ENCODE measurements at regions not wholly inside any gene's neighbourhood (a gene's known extent, or its start where the extent isn't known, plus 50 kb on each side); places are given as distances from the start of the nearest gene placed in this dataset.

DNA sequence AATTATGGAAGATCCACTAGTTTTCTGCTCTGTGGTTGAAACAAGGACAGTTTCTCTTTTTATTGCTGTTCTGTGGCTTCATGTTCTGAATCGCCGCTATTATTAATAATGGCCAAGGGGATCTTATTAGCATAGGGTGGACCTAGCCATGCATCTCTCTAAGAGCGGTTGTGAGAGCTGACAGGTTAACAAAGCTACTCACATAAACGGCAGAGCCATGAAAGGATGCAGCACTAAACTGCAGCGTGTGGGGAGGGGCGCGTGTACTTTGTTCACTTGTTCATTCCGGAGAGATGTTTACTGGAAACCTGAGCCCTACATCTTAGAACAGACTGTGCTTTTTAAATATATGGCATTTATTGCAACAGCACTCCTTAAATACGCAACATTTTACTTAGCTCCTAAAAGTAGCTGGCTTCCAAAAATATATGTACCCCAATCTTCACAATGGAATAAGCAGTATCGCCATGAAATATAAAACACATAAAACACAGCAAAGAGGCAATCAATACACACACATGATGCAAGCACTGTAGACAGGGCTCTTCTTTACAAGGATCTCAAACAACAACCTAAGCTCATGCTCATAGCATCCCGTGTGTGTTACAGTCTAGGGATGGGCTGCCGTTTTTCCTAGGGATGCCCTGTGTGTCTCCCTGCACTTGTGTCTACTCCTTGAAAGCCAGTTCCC lies 424.6 kb downstream of the MED10 start:
- DNase-seq (ENCODE audit: low spot score), result no peak

DNA sequence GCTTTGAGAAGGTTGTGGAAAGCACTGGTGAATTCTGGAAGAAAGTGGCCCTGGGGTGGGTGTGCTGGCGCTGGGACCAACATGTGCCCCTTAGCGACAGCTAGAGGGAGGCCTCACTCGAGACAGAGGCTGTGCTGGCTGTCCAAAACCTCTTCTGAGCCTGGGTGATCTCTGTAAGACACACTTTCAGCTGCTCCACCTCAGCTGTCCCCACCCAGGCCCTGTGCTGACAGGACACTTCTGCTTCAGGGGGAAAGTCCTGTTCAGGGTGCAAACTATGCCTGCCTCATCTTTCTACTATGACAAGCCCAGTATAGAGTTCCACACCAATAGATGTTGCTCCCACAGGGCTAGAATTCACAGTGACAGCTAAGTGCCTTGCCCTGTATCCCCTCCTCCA lies 426.4 kb downstream of the MED10 start:
- DNase-seq (ENCODE audit: low spot score), result no peak

DNA sequence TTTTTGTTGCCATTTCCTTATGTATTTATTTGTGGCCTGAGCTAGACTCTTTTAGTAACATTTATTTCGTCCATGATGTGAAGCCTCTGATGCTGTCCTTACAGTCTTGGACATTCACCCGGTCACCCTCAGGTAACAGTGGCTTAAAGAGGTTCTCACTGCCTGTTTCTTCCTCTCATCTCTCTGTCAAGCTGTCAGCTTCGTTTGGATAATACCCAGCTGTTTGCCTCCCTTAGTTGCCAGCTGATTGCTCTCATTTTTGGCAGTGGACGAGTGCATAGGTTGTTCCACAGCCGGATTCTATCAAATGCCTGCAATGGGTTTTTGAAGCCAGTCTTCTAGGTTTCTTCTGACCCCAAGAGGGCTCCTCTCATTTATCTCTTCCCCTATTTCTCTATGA lies 427.7 kb downstream of the MED10 start:
- DNase-seq (ENCODE audit: low spot score), result no peak

DNA sequence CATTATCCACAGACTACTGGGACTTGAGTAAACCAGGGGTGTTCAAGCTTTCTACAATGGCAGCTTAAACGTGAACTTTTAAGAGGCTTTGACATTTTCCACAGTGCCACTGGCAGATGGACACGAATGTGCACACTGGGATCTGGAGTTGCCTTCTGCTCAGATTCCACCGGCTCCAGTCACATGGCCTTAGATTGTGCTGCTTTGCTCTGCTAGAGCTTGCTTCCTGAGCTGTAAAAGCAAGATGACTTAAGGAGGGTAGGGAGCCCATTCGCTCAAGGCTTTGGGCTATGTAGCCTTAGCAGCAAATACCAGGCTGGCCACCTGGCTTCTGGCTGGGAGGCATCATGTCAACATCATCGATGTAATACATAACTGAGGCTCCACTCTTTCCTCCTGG lies 436.9 kb downstream of the MED10 start:
- DNase-seq (ENCODE audit: low spot score), result no peak

GRCh38 chr5:5939759-5940370 lies 438.5 kb downstream of the MED10 start:
- DNase-seq (ENCODE audit: low spot score), result no peak

GRCh38 chr5:5933651-5934050 lies 444.7 kb downstream of the MED10 start:
- no peak for DNase-seq (ENCODE audit: low spot score)

DNA sequence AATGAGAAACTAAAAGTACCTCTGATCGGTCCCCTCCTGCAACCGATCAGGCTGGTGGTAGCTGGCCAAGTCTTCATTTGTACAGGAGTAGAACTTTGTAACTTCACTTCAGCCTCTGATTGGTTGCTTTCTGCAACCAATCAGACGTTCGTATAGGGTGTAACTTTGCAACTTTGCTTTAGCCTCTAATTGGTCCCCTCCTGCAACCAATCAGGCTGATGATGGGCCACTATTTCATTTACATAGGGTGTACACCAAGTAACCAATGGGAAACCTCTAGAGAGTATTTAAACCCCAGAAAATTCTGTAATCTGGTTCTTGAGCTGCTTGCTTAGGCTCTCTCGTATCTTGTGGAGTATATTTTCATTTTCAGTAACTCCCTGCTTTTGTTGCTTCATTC lies 445.5 kb downstream of the MED10 start:
- no peak for DNase-seq (ENCODE audit: low spot score)

DNA sequence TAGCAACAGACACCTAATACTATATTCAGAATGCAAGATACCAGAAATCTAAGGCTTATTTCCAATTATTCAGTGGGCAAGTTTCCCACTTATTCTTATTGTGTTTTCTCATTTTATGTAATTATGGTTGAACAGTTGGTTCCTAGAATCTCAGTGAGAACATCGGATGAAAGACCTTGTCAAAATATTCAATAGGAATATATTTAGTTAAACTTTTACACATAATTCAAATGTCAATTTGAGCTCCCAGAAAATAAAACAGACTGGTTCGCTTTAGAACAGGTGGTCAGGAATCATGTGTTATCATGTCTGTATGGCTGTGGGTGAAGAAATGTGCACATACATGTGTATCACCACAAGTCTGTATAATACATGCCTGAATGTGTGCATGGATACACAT lies 447.8 kb downstream of the MED10 start:
- DNase-seq (ENCODE audit: low spot score), result no peak

DNA sequence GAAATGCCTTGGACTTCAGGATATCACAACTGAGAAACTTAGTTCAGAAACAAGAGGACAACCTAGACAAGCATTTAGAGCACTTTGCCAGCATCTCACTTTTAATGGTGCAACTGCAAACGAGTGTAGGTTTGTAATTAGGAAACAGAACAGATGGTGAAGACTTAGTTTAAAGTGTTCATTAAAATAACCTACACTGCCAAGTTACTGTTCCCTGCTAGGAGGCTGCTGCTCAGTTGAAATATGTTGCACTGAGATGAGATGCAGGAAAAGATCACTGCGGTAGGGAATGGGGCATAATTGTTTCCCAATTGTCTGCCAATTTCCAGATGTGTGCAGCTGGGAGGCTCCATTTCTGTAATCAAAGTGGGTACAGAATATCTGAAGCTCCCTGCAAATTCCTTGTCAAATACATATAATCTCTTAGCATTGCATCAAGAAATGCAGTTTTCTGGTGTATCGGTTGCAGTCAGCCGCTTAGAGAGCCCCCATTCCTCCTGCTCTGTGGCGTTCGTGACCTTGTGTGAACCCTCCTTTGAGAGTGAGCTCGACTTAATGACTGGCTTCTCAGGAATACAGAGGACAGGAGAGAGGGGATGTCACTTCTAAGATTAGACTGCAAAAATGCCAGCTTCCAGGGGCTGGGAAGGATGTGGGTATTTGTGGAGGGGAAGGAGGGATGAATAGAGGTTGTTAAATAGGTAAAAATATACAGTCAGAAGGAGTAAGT lies 448.9 kb downstream of the MED10 start:
- no peak for DNase-seq (ENCODE audit: low spot score)

DNA sequence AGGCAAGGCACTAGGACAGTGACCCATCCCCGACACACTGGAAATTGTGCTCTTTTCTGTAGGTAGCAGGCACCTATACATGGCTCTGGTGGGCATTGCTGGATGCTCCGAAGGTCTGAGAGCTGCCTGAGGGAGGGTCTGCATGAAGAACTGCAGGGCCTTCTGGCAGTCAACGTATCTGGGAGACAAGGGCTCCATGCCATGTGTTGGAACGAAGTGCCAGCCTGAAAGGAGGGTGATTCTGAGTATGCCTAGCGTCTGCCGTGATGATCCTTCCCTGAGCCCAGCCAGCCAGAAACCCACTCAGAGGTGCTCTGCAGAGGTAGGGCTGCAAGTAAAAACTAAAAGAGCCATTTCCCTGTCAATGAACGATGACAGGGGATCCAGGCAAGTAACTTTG lies 453.2 kb downstream of the MED10 start:
- DNase-seq (ENCODE audit: low spot score), result no peak

GRCh38 chr5:5919411-5919810 lies 458.9 kb downstream of the MED10 start:
- DNase-seq (ENCODE audit: low spot score), result no peak

GRCh38 chr5:5906778-5907177 lies 471.6 kb downstream of the MED10 start:
- no peak for DNase-seq (ENCODE audit: low spot score)

GRCh38 chr5:5905186-5905585 lies 473.2 kb downstream of the MED10 start:
- peak; percentile 29 for DNase-seq (ENCODE audit: low spot score)

DNA sequence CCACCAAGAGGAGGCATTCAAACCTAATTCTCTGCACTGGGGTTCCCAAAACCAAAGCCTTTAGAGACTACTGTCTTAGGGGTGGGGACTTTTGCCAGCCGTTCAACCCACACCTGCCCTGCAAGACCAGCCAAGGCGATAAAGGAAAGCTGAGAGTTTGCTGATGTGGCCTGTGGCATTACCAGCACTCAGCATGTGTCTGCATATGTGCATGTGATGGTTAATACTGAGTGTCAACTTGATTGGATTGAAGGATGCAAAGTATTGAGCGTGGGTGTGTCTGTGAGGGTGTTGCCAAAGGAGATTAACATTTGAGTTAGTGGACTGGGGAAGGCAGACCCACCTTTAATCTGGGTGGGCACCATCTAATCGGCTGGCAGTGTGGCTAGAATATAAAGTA lies 474.2 kb downstream of the MED10 start:
- DNase-seq (ENCODE audit: low spot score), result no peak

GRCh38 chr5:5902678-5903646 lies 475.4 kb downstream of the MED10 start:
- no peak for DNase-seq (ENCODE audit: low spot score)

GRCh38 chr5:5900350-5900749 lies 477.9 kb downstream of the ICE1 start:
- DNase-seq (ENCODE audit: low spot score), result no peak

DNA sequence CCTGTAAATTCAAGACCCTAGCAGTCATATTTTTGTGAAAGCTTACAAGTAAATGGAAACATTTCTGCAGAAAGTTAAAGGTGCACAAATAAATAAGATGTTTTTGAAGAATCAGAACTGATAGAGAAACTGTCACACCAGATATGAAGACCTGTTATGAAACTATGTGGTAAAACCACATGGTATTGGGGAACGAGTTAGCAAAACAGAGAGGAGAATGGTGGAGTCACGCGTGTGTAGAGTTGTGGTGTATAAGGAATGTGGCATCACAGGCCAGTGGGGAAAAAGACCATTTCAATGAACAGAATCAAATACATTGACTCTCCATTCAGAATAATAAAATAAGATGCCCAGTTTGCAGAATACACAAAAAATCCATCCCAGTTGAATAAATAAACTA lies 477.2 kb downstream of the ICE1 start:
- no peak for DNase-seq (ENCODE audit: low spot score)

DNA sequence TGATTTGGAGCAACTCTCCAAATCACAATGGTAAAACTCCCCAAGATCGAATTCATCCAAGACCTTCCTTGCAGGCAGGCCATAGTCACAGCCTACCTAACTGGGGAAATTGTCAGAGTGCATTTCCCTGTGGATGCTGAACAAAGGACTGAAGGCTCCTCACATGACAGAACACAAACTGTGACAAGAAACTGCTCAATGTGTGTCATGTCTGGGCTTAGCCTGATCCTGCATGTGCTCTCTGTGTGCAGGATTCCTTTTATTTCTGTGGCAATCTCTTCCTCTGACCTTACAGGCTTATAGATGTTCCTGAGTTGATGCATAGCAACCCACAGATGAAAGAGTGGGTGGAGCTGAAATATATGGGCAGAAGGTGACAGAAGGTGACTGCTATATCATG lies 465.8 kb downstream of the ICE1 start:
- DNase-seq (ENCODE audit: low spot score), result no peak

DNA sequence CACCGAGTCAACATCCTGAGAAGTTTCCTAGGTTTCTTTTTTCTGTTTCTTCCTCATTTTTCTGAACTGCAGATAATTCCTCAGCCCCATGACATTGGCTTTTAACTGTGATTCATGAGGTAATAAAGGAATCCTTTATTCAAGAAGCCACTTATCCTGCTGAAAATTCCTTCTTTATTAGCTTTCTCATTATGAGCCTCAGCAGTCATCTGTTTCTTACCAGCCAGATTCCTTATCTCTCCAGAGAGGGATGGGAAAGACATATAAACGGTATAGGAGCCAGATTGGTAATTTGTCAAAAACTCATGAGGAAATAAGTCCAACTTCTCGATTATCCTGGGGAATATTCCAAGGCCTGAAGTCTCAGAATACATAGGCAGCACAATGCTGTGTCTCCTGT lies 465.4 kb downstream of the ICE1 start:
- DNase-seq (ENCODE audit: low spot score), result peak; percentile 46

DNA sequence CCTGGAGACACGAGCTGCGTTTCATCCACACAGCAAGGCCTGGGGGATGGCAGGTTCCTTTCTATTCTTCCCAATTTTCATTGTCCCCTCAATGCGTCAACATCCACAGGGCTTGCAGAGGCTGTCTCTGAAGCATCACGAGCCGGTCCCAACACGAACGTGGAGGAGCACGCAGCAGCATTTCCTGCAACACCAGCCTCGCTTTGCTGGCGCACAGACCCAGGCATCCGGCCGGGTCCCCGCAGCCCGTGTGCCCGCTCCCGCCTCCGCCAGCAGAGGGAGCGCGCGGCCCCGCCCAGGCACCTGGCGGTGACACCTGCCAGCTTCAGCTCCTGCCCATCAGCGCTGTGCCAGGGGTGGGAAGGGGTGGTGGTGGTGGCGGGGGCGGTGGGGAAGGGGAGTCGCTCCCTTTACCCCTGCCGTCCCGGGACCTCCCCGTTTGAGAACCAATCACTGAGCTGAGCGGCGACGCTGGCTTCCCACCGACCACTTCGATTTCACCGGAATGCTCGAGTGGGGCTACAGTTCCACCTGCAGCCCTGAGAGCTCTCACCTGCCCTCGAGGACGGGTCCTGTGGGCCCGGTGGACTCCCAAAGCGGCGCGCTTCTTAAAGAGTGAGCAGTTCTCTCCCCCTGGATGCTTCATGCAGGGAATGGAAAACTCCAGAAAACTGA lies 464.5 kb downstream of the ICE1 start:
- no peak for DNase-seq (ENCODE audit: low spot score)

DNA sequence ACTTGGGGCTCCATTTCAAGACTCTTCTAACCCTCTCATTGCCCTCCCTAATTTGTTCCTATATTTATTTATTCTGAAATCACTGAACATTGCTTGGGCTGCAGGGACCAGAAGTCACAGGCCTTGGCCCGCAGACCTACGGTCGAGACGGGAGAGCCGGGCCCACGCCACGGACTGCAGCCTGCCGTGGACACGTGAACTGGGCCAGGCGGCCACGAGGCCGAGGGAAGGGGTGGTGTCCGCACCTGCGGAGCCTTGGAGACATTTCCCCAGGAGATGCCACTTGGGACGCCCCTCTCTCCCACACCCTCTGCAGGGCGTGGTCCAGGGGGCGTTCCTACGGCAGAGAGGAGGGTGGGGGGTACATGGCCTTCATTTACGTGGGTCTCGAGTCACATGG lies 463.9 kb downstream of the ICE1 start:
- no peak for DNase-seq (ENCODE audit: low spot score)
